ENCODE measurements at regions not wholly inside any gene's neighbourhood (a gene's known extent, or its start where the extent isn't known, plus 50 kb on each side); places are given as distances from the start of the nearest gene placed in this dataset.

- Histone ChIP-seq H3K27ac (no peak overlapping the region), H3K27me3 (no peaks in the 10 kb centered on the region), H3K36me3 (no peaks in the 10 kb centered on the region), H3K4me3 (no peak overlapping the region), H3K4me1 (no peaks in the 10 kb centered on the region), H3K9me3 (no peaks in the 10 kb centered on the region)
- no peak for TF ChIP-seq POLR2AphosphoS5 (IDR thresholded peaks at IDR 0.05; ENCODE audit: insufficient read depth in 1 of 2, low read depth in 1 of 2)
- TF ChIP-seq, protein P1, sequence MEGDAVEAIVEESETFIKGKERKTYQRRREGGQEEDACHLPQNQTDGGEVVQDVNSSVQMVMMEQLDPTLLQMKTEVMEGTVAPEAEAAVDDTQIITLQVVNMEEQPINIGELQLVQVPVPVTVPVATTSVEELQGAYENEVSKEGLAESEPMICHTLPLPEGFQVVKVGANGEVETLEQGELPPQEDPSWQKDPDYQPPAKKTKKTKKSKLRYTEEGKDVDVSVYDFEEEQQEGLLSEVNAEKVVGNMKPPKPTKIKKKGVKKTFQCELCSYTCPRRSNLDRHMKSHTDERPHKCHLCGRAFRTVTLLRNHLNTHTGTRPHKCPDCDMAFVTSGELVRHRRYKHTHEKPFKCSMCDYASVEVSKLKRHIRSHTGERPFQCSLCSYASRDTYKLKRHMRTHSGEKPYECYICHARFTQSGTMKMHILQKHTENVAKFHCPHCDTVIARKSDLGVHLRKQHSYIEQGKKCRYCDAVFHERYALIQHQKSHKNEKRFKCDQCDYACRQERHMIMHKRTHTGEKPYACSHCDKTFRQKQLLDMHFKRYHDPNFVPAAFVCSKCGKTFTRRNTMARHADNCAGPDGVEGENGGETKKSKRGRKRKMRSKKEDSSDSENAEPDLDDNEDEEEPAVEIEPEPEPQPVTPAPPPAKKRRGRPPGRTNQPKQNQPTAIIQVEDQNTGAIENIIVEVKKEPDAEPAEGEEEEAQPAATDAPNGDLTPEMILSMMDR (IDR thresholded peaks at IDR 0.05) = no peak
- TF ChIP-seq POLR2A (IDR thresholded peaks at IDR 0.05) = no peak
- DNase-seq (ENCODE audit: extremely low spot score in 2 of 2) = no peak
- intact Hi-C loops (cut with DNase I) = no loop called here
Measured at GRCh38 chr2:168375195-168375798, 80.8 kb upstream of the CERS6 start.

- no peaks in the 10 kb centered on the region for H3K4me1 ChIP-seq
- DNase-seq (ENCODE audit: extremely low spot score in 2 of 2) = no peak
- no peaks in the 10 kb centered on the region for H3K9me3 ChIP-seq
- intact Hi-C loops (cut with DNase I) = no loop called here
- TF ChIP-seq, protein P1 (IDR thresholded peaks at IDR 0.05) = no peak
- TF ChIP-seq POLR2AphosphoS5 (IDR thresholded peaks at IDR 0.05; ENCODE audit: insufficient read depth in 1 of 2, low read depth in 1 of 2) (no peak), POLR2A (IDR thresholded peaks at IDR 0.05) (no peak)
- H3K27ac ChIP-seq = no peak overlapping the region
- H3K27me3 ChIP-seq = no peaks in the 10 kb centered on the region
- H3K36me3 ChIP-seq = no peaks in the 10 kb centered on the region
- H3K4me3 ChIP-seq = no peak overlapping the region
Measured at GRCh38 chr2:168378960-168379669, 77.0 kb upstream of the CERS6 start.

DNA sequence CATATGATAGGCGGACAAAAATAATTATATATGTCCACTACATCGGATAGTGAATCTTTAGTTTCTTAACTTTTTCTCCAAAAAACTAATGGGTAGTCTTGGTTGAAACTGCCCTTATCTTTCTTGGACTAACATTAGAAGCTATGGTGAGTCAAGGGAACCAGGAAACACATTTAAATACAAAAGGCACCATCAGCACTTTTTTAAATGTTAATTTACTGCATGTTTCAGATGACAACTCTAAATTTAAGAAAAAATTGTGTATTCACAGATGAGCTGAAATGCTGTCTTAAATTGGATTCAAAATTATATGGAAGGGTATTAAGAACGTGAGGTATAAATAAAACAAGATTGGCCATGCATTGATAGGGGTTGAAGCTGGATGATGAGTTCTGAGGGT, 75.6 kb upstream of the CERS6 start:
- no peak for DNase-seq (ENCODE audit: extremely low spot score in 2 of 2)
- Histone ChIP-seq H3K9me3 (no peaks in the 10 kb centered on the region), H3K27ac (no peak overlapping the region), H3K4me1 (no peaks in the 10 kb centered on the region), H3K27me3 (no peaks in the 10 kb centered on the region), H3K36me3 (no peaks in the 10 kb centered on the region), H3K4me3 (no peak overlapping the region)
- TF ChIP-seq, protein P1 (IDR thresholded peaks at IDR 0.05) = no peak
- TF ChIP-seq POLR2A (IDR thresholded peaks at IDR 0.05) (no peak), POLR2AphosphoS5 (IDR thresholded peaks at IDR 0.05; ENCODE audit: insufficient read depth in 1 of 2, low read depth in 1 of 2) (no peak)
- intact Hi-C loops (cut with DNase I) = no loop called here

- no peaks in the 10 kb centered on the region for H3K4me1 ChIP-seq
- TF ChIP-seq, protein P1 (IDR thresholded peaks at IDR 0.05) = no peak
- TF ChIP-seq POLR2AphosphoS5 (IDR thresholded peaks at IDR 0.05; ENCODE audit: insufficient read depth in 1 of 2, low read depth in 1 of 2) (no peak), POLR2A (IDR thresholded peaks at IDR 0.05) (no peak)
- intact Hi-C loops (cut with DNase I) = no loop called here
- H3K27me3 ChIP-seq = no peaks in the 10 kb centered on the region
- H3K36me3 ChIP-seq = no peaks in the 10 kb centered on the region
- no peak overlapping the region for H3K4me3 ChIP-seq
- DNase-seq (ENCODE audit: extremely low spot score in 2 of 2) = no peak
- H3K27ac ChIP-seq = no peak overlapping the region
- no peaks in the 10 kb centered on the region for H3K9me3 ChIP-seq
Measured at GRCh38 chr2:168392024-168392423, 64.0 kb upstream of the CERS6 start.

- no peaks in the 10 kb centered on the region for H3K9me3 ChIP-seq
- H3K27me3 ChIP-seq = no peaks in the 10 kb centered on the region
- no peak for TF ChIP-seq POLR2A (IDR thresholded peaks at IDR 0.05)
- TF ChIP-seq, protein P1 (IDR thresholded peaks at IDR 0.05) = no peak
- TF ChIP-seq POLR2AphosphoS5 (IDR thresholded peaks at IDR 0.05; ENCODE audit: insufficient read depth in 1 of 2, low read depth in 1 of 2) = no peak
- no peaks in the 10 kb centered on the region for H3K36me3 ChIP-seq
- intact Hi-C loops (cut with DNase I) = no loop called here
- H3K27ac ChIP-seq = no peak overlapping the region
- DNase-seq (ENCODE audit: extremely low spot score in 2 of 2) = no peak
- H3K4me1 ChIP-seq = no peaks in the 10 kb centered on the region
- no peak overlapping the region for H3K4me3 ChIP-seq
Measured at GRCh38 chr2:168392797-168393196, 63.3 kb upstream of the CERS6 start.

Measured in vagina (tissue), 2 donors.